WTC11 (cell line): ENCODE measurements at regions not wholly inside any gene's neighbourhood (a gene's known extent, or its start where the extent isn't known, plus 50 kb on each side); places are given as distances from the start of the nearest gene placed in this dataset.

Source experiments
- MLX ChIP-seq: sonication (generic); formaldehyde crosslinking; IDR thresholded peaks from 2 replicates; pipeline ENCODE4 v1.8.1; 2023; ENCODE audit warnings: mild to moderate bottlenecking, missing genetic modification reagents, moderate library complexity
- USF2 ChIP-seq: sonication (generic); formaldehyde crosslinking; IDR thresholded peaks from 2 replicates; pipeline ENCODE4 v1.8.1; 2023; ENCODE audit warnings: mild to moderate bottlenecking, missing genetic modification reagents, moderate library complexity
- TF ChIP-seq, protein P1 (sequence below): fragments of 200-600 bp; IDR thresholded peaks from 2 replicates; pipeline ENCODE4 v1.8.0; 2022; ENCODE audit warnings: antibody characterized with exemption

GRCh38 chr4:19722404-19722803 lies 529.3 kb upstream of the SLIT2 start:
- TF ChIP-seq, protein P1, sequence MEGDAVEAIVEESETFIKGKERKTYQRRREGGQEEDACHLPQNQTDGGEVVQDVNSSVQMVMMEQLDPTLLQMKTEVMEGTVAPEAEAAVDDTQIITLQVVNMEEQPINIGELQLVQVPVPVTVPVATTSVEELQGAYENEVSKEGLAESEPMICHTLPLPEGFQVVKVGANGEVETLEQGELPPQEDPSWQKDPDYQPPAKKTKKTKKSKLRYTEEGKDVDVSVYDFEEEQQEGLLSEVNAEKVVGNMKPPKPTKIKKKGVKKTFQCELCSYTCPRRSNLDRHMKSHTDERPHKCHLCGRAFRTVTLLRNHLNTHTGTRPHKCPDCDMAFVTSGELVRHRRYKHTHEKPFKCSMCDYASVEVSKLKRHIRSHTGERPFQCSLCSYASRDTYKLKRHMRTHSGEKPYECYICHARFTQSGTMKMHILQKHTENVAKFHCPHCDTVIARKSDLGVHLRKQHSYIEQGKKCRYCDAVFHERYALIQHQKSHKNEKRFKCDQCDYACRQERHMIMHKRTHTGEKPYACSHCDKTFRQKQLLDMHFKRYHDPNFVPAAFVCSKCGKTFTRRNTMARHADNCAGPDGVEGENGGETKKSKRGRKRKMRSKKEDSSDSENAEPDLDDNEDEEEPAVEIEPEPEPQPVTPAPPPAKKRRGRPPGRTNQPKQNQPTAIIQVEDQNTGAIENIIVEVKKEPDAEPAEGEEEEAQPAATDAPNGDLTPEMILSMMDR, result no peak
- no peak for TF ChIP-seq MLX (CRISPR knock-in tag)
- TF ChIP-seq USF2 (CRISPR knock-in tag), result no peak
